Esophagus squamous epithelium (tissue), 4 donors: ENCODE measurements at regions not wholly inside any gene's neighbourhood (a gene's known extent, or its start where the extent isn't known, plus 50 kb on each side); places are given as distances from the start of the nearest gene placed in this dataset.

Experiments
- POLR2A ChIP-seq, 4 donors: fragments of 450-650 bp; IDR thresholded peaks; one replicate each; pipeline ENCODE4 v1.6.1; 2017; ENCODE audit warnings: antibody characterized with exemption in 4 of 4, mild to moderate bottlenecking in 4 of 4, moderate library complexity in 3 of 4
- TF ChIP-seq, protein P1 (sequence below), 6 experiments: fragments of 450-650 bp in 4 of 6; fragments of 200-600 bp in 2 of 6; sonication (generic) in 2 of 6; IDR thresholded peaks; one replicate each; pipeline ENCODE4 v1.5.1; 2016 to 2019; ENCODE audit warnings: antibody characterized with exemption in 6 of 6, mild to moderate bottlenecking in 4 of 6, moderate library complexity in 4 of 6

GRCh38 chr5:120080781-120081180 lies 383.3 kb upstream of the PRR16 start:
- TF ChIP-seq, protein P1, sequence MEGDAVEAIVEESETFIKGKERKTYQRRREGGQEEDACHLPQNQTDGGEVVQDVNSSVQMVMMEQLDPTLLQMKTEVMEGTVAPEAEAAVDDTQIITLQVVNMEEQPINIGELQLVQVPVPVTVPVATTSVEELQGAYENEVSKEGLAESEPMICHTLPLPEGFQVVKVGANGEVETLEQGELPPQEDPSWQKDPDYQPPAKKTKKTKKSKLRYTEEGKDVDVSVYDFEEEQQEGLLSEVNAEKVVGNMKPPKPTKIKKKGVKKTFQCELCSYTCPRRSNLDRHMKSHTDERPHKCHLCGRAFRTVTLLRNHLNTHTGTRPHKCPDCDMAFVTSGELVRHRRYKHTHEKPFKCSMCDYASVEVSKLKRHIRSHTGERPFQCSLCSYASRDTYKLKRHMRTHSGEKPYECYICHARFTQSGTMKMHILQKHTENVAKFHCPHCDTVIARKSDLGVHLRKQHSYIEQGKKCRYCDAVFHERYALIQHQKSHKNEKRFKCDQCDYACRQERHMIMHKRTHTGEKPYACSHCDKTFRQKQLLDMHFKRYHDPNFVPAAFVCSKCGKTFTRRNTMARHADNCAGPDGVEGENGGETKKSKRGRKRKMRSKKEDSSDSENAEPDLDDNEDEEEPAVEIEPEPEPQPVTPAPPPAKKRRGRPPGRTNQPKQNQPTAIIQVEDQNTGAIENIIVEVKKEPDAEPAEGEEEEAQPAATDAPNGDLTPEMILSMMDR (IDR thresholded peaks at IDR 0.05) = no peak
- TF ChIP-seq POLR2A (IDR thresholded peaks at IDR 0.05) = no peak
